Keratinocyte (primary cell): ENCODE measurements at regions not wholly inside any gene's neighbourhood (a gene's known extent, or its start where the extent isn't known, plus 50 kb on each side); places are given as distances from the start of the nearest gene placed in this dataset.

Experiments used
- DNase-seq: peaks from one replicate; pipeline ENCODE4 v3.0.0-alpha.2; 2011; ENCODE audit warnings: low read depth, missing footprints, low spot score
- FAIRE-seq: peaks from 2 replicates; lab custom pipeline; 2011; peaks lifted over from hg19 to GRCh38; lab: Jason Lieb, UNC
- H2AFZ ChIP-seq: 2 replicates; pipeline ENCODE4 v1.6.0; 2012; ENCODE audit warnings: low read length, control low read depth, inconsistent platforms; ENCODE audit not compliant: control insufficient read depth
- H3K27ac ChIP-seq: 2 replicates; pipeline ENCODE4 v1.5.1; 2011; ENCODE audit warnings: low read length; ENCODE audit not compliant: control insufficient read depth, insufficient read depth
- H3K27me3 ChIP-seq: 3 replicates; pipeline ENCODE4 v1.6.0; 2011; ENCODE audit warnings: low read length; ENCODE audit not compliant: control insufficient read depth, insufficient read depth; ENCODE audit errors: extremely low read depth
- H3K36me3 ChIP-seq, 2 experiments: 2 replicates in 1 of 2; 3 replicates in 1 of 2; pipeline ENCODE4 v1.5.1; 2011; ENCODE audit warnings: low read length in 2 of 2, mild to moderate bottlenecking in 1 of 2; ENCODE audit not compliant: control insufficient read depth in 2 of 2, insufficient read depth in 2 of 2; ENCODE audit errors: extremely low read depth in 1 of 2
- H3K4me1 ChIP-seq: 3 replicates; pipeline ENCODE4 v1.5.1; 2011; ENCODE audit warnings: low read length; ENCODE audit not compliant: control insufficient read depth, insufficient read depth; ENCODE audit errors: extremely low read depth
- H3K4me2 ChIP-seq: 3 replicates; pipeline ENCODE4 v1.6.0; 2011; ENCODE audit warnings: low read depth, low read length; ENCODE audit not compliant: control insufficient read depth, insufficient read depth; ENCODE audit errors: extremely low read depth
- H3K4me3 ChIP-seq, 3 experiments: fragments of 200-600 bp in 1 of 3; sonication (generic) in 1 of 3; 2 replicates in 2 of 3; 3 replicates in 1 of 3; pipeline ENCODE4 v1.5.1; 2011 to 2016; ENCODE audit warnings: low read length in 3 of 3, mild to moderate bottlenecking in 3 of 3, control low read depth in 2 of 3, inconsistent platforms in 1 of 3, low read depth in 1 of 3, mixed read lengths in 1 of 3, mixed run types in 1 of 3, moderate library complexity in 1 of 3; ENCODE audit not compliant: control insufficient read depth in 2 of 3, insufficient read depth in 2 of 3; ENCODE audit errors: extremely low read depth in 1 of 3
- H3K79me2 ChIP-seq: 2 replicates; pipeline ENCODE4 v1.6.0; 2012; ENCODE audit warnings: low read length; ENCODE audit not compliant: control insufficient read depth, insufficient read depth
- H3K9ac ChIP-seq: 3 replicates; pipeline ENCODE4 v1.6.0; 2011; ENCODE audit warnings: low read length; ENCODE audit not compliant: control insufficient read depth, insufficient read depth; ENCODE audit errors: extremely low read depth
- H3K9me1 ChIP-seq: 3 replicates; pipeline ENCODE4 v1.6.0; 2011; ENCODE audit warnings: low read length; ENCODE audit not compliant: control insufficient read depth, insufficient read depth; ENCODE audit errors: extremely low read depth
- H3K9me3 ChIP-seq: 2 replicates; pipeline ENCODE4 v1.5.1; 2012; ENCODE audit warnings: low read depth, low read length; ENCODE audit not compliant: control insufficient read depth
- H4K20me1 ChIP-seq: 3 replicates; pipeline ENCODE4 v1.6.0; 2011; ENCODE audit warnings: low read length; ENCODE audit not compliant: control insufficient read depth, insufficient read depth; ENCODE audit errors: extremely low read depth
- CTCF ChIP-seq, 3 experiments: IDR thresholded peaks in 1 of 3; conservative IDR thresholded peaks in 1 of 3; optimal IDR thresholded peaks in 1 of 3; 2 replicates in 2 of 3; 3 replicates in 1 of 3; pipeline versions ENCODE3 to v1.5.1; 2011; ENCODE audit warnings: low read length in 3 of 3, mild to moderate bottlenecking in 3 of 3, moderate library complexity in 2 of 3, control low read depth in 1 of 3, inconsistent platforms in 1 of 3; ENCODE audit not compliant: insufficient read depth in 2 of 3; ENCODE audit errors: extremely low read depth in 1 of 3
- EZH2 ChIP-seq: IDR thresholded peaks from one replicate; pipeline ENCODE4 v1.6.1; 2012; ENCODE audit warnings: inconsistent platforms, mild to moderate bottlenecking, low read length, moderate library complexity
- dilution Hi-C: fragments of 300-500 bp; cut with MboI; formaldehyde crosslinking; loops from one replicate; pipeline ENCODE4 v1.7.0; 2020; ENCODE audit warnings: low sequenced_read_pairs; ENCODE audit not compliant: extremely low pct_ligation_motif_present

GRCh38 chr5:2506603-2507002 is 244.9 kb downstream of the IRX2 start:
- Histone ChIP-seq H3K9me1 (no peaks in the 10 kb centered on the region), H3K9me3 (peaks cover 2% of the 10 kb centered on the region), H3K27me3 (no peaks in the 10 kb centered on the region), H3K4me2 (no peak overlapping the region), H3K79me2 (no peaks in the 10 kb centered on the region), H4K20me1 (no peaks in the 10 kb centered on the region), H3K27ac (no peak overlapping the region), H3K36me3 (no peaks in the 10 kb centered on the region), H3K4me1 (no peaks in the 10 kb centered on the region), H3K9ac (no peak overlapping the region), H2AFZ (no peak overlapping the region), H3K4me3 (no peak overlapping the region)
- FAIRE-seq, result no peak
- no peak for DNase-seq
- TF ChIP-seq CTCF (optimal IDR thresholded peaks at IDR 0.05 in 1 of 3, IDR thresholded peaks at IDR 0.05 in 1 of 3, conservative IDR thresholded peaks at IDR 0.05 in 1 of 3; ENCODE audit: extremely low read depth in 1 of 3, insufficient read depth in 2 of 3, low read length in 3 of 3) (no peak), EZH2 (no peak)
- dilution Hi-C loops, result no loop called here

GRCh38 chr5:2505217-2505616 is 246.3 kb downstream of the IRX2 start:
- no peak overlapping the region for H3K9ac ChIP-seq
- no peak overlapping the region for H3K4me3 ChIP-seq
- no peak for DNase-seq
- no peaks in the 10 kb centered on the region for H3K79me2 ChIP-seq
- H3K4me2 ChIP-seq, result no peak overlapping the region
- no peak overlapping the region for H2AFZ ChIP-seq
- H3K4me1 ChIP-seq, result no peaks in the 10 kb centered on the region
- dilution Hi-C loops, result no loop called here
- no peaks in the 10 kb centered on the region for H4K20me1 ChIP-seq
- FAIRE-seq, result no peak
- TF ChIP-seq CTCF (optimal IDR thresholded peaks at IDR 0.05 in 1 of 3, IDR thresholded peaks at IDR 0.05 in 1 of 3, conservative IDR thresholded peaks at IDR 0.05 in 1 of 3; ENCODE audit: extremely low read depth in 1 of 3, insufficient read depth in 2 of 3, low read length in 3 of 3) (no peak), EZH2 (no peak)
- no peak overlapping the region for H3K27ac ChIP-seq
- no peaks in the 10 kb centered on the region for H3K36me3 ChIP-seq
- no peaks in the 10 kb centered on the region for H3K27me3 ChIP-seq
- no peaks in the 10 kb centered on the region for H3K9me1 ChIP-seq
- H3K9me3 ChIP-seq, result no peaks in the 10 kb centered on the region
